Natural killer cell (primary cell): ENCODE measurements at regions not wholly inside any gene's neighbourhood (a gene's known extent, or its start where the extent isn't known, plus 50 kb on each side); places are given as distances from the start of the nearest gene placed in this dataset.

Experiments
- ATAC-seq, 3 donors: fragments of 150-1000 bp in 2 of 3; fragments of 200-7000 bp in 1 of 3; cut with Tn5 transposase; 1 replicate in 1 of 3; 2 replicates in 2 of 3; pipeline ENCODE4 v1.10.0; 2021; ENCODE audit warnings: mild to moderate bottlenecking in 2 of 3, moderate library complexity in 2 of 3
- DNase-seq, 2 donors: peaks; one replicate each; pipeline versions ENCODE4 v3.0.0 to v3.0.0-alpha.2; 2013 to 2021; ENCODE audit warnings: mixed read lengths in 1 of 2
- H3K27ac ChIP-seq: one replicate; pipeline ENCODE4 v1.5.1; 2013; ENCODE audit warnings: mild to moderate bottlenecking, low read length
- H3K27me3 ChIP-seq: one replicate; pipeline ENCODE4 v1.6.1; 2013; ENCODE audit warnings: low read length; ENCODE audit not compliant: control insufficient read depth, insufficient read depth
- H3K36me3 ChIP-seq: one replicate; pipeline ENCODE4 v1.6.1; 2013; ENCODE audit warnings: low read length; ENCODE audit not compliant: control insufficient read depth, insufficient read depth
- H3K4me1 ChIP-seq: one replicate; pipeline ENCODE4 v1.6.1; 2013; ENCODE audit warnings: low read length; ENCODE audit not compliant: control insufficient read depth, insufficient read depth
- H3K4me3 ChIP-seq: one replicate; pipeline ENCODE4 v1.5.1; 2013; ENCODE audit warnings: low read length
- H3K9me3 ChIP-seq: one replicate; pipeline ENCODE4 v1.6.1; 2013; ENCODE audit warnings: low read length; ENCODE audit not compliant: control insufficient read depth, insufficient read depth
- H3K27ac Mint-ChIP-seq, 2 donors: one replicate each; pipeline ENCODE4 v1.8.0; 2022; ENCODE audit warnings: mild to moderate bottlenecking in 2 of 2, mixed read lengths in 2 of 2, moderate library complexity in 1 of 2
- H3K27me3 Mint-ChIP-seq, 2 donors: one replicate each; pipeline ENCODE4 v1.8.0; 2022; ENCODE audit warnings: low read depth in 2 of 2, mixed read lengths in 2 of 2
- H3K36me3 Mint-ChIP-seq: one replicate; pipeline ENCODE4 v1.8.0; 2022; ENCODE audit warnings: mixed read lengths
- H3K4me1 Mint-ChIP-seq, 2 donors: one replicate each; pipeline ENCODE4 v1.8.0; 2022; ENCODE audit warnings: mixed read lengths in 2 of 2
- H3K4me3 Mint-ChIP-seq: one replicate; pipeline ENCODE4 v1.8.0; 2022; ENCODE audit warnings: mild to moderate bottlenecking, moderate library complexity, mixed read lengths
- H3K9me3 Mint-ChIP-seq, 2 donors: one replicate each; pipeline ENCODE4 v1.8.0; 2022; ENCODE audit warnings: mixed read lengths in 2 of 2
- WGBS: methylation state at CpG from one replicate; pipeline ENCODE4 v1.1.7; 2013; ENCODE audit warnings: missing lambda C conversion rate; ENCODE audit not compliant: insufficient coverage; 5-methylcytosine and 5-hydroxymethylcytosine counted together
- intact Hi-C: fragments of 100-400 bp; cut with micrococcal nuclease; formaldehyde crosslinking; loops from one replicate; pipeline ENCODE4 v1.14.2; 2022
- TF ChIP-seq, protein P1 (sequence below): fragments of 200-600 bp; IDR thresholded peaks from one replicate; pipeline ENCODE4 v1.8.0; 2022; ENCODE audit warnings: antibody characterized with exemption

DNA sequence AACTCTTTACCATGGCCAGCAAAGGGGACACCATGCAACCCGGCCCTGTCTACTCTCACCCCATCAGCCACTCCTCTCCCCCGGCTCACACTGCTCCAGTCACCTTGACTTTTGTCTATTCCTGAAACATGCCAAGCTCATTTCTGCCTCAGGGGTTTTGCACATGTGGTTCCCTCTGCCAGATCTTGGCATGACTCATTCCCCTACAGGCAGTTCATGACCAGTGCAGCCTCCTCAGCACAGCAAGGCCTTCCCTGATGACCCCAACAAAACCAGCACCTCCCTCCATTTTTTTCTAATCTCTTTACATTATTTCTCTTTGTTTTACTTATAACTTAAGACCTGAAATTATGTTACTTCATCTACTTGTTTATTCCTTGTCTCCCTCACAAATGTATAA lies 58.6 kb upstream of the GJB5 start:
- DNase-seq (no peak), ATAC-seq (no peak)
- no peaks in the 10 kb centered on the region for H3K9me3 Mint-ChIP-seq
- H3K27ac Mint-ChIP-seq: no peak overlapping the region
- Histone ChIP-seq H3K27ac (no peak overlapping the region), H3K27me3 (no peaks in the 10 kb centered on the region), H3K4me3 (no peak overlapping the region), H3K9me3 (no peaks in the 10 kb centered on the region), H3K4me1 (no peaks in the 10 kb centered on the region), H3K36me3 (no peaks in the 10 kb centered on the region)
- intact Hi-C loops: no loop called here
- H3K4me1 Mint-ChIP-seq: no peaks in the 10 kb centered on the region
- 86% methylated on average over 2 of the region's 2 CpGs for WGBS
- H3K4me3 Mint-ChIP-seq: no peak overlapping the region
- TF ChIP-seq, protein P1, sequence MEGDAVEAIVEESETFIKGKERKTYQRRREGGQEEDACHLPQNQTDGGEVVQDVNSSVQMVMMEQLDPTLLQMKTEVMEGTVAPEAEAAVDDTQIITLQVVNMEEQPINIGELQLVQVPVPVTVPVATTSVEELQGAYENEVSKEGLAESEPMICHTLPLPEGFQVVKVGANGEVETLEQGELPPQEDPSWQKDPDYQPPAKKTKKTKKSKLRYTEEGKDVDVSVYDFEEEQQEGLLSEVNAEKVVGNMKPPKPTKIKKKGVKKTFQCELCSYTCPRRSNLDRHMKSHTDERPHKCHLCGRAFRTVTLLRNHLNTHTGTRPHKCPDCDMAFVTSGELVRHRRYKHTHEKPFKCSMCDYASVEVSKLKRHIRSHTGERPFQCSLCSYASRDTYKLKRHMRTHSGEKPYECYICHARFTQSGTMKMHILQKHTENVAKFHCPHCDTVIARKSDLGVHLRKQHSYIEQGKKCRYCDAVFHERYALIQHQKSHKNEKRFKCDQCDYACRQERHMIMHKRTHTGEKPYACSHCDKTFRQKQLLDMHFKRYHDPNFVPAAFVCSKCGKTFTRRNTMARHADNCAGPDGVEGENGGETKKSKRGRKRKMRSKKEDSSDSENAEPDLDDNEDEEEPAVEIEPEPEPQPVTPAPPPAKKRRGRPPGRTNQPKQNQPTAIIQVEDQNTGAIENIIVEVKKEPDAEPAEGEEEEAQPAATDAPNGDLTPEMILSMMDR: no peak
- no peaks in the 10 kb centered on the region for H3K36me3 Mint-ChIP-seq
- peaks cover 12 to 13% of the 10 kb centered on the region in 2 donors for H3K27me3 Mint-ChIP-seq

DNA sequence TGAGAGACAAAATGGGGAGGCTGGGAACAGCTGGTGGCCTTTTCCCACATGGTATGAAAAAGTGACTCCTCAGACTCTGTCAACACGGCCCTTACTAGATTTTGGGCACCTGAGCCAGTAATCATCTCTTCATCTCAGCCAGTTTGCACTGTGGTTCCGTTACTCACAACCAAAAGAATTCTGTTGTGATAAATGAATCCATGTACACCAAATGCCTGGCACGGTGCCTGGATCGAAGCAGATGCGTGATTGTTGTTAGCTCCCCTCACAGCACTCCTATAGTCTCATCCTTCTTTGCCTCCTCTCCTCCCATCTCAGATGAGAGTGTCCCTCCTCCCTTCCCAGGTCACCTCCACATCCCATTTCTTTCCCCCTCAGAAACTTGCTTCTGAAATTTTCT lies 57.9 kb upstream of the GJB5 start:
- no peaks in the 10 kb centered on the region for H3K9me3 Mint-ChIP-seq
- Histone ChIP-seq H3K9me3 (no peaks in the 10 kb centered on the region), H3K4me3 (no peak overlapping the region), H3K27me3 (no peaks in the 10 kb centered on the region), H3K27ac (no peak overlapping the region), H3K36me3 (no peaks in the 10 kb centered on the region), H3K4me1 (no peaks in the 10 kb centered on the region)
- no peaks in the 10 kb centered on the region for H3K36me3 Mint-ChIP-seq
- 71% methylated on average over 5 of the region's 5 CpGs for WGBS
- TF ChIP-seq, protein P1: no peak
- H3K27ac Mint-ChIP-seq: no peak overlapping the region
- intact Hi-C loops: no loop called here
- H3K27me3 Mint-ChIP-seq: peaks cover 12 to 13% of the 10 kb centered on the region in 2 donors
- no peak overlapping the region for H3K4me3 Mint-ChIP-seq
- DNase-seq (no peak), ATAC-seq (no peak)
- no peaks in the 10 kb centered on the region for H3K4me1 Mint-ChIP-seq

DNA sequence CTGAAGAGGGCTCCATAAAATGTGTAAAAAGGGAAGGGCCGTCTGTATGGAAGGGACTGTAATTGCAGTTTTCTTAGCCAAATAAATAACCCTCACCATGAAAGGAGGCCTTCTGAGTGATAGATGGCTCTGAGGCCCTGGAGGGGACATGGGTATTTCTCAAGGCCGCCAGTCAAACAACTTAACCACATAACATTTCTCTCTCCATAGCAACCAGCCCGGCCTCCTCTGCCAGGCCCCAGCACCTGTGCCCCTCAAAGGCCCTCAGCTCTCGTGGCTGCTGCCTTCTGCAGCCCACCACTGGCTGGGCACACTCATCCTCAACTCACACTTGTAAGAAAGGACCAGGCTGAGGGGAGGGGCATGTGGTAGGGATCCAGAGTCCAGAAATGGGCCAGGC lies 57.0 kb upstream of the GJB5 start:
- Histone ChIP-seq H3K27ac (no peak overlapping the region), H3K27me3 (no peaks in the 10 kb centered on the region), H3K4me3 (no peak overlapping the region), H3K36me3 (no peaks in the 10 kb centered on the region), H3K4me1 (no peaks in the 10 kb centered on the region), H3K9me3 (no peaks in the 10 kb centered on the region)
- Mint-ChIP-seq H3K27me3 (peaks cover 12 to 13% of the 10 kb centered on the region in 2 donors), H3K4me1 (no peaks in the 10 kb centered on the region), H3K27ac (no peak overlapping the region), H3K4me3 (no peak overlapping the region), H3K36me3 (no peaks in the 10 kb centered on the region), H3K9me3 (no peaks in the 10 kb centered on the region)
- no peak for ATAC-seq
- intact Hi-C loops: no loop called here
- TF ChIP-seq, protein P1: no peak
- no peak for DNase-seq
- WGBS: 25% methylated on average over 3 of the region's 4 CpGs

DNA sequence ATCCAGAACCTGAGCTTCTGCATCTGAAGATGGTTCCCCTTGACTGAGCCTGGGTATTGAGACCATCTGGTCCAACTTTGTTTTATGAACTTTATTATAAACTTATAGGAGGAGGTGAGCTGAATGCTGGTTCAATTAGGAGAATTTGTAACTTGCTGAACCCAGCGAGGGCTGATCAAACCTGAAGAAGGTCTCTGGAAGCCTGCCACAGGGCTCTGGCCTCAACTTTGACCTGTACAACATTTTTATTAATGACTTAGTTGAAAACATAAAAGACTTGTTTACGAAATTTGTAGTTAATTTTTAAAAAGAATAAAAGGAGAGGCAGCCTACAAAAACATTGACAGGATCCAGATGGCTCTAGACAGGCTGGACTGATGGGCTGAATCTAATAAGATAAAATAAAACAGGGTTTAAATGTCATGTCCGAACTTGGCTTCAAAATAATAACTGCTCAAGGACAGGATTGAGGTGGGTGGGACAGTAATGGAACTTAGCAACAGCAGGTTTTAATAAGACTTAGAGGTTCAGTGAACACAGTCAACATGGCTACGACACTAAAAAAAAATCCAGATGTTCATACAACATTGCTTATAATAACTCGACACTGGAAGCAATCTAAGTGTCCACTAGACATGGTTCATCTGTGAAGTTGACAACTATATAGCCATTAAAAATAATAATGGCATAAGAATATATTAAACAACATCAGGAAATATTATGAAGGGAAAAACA lies 53.4 kb upstream of the GJB5 start:
- TF ChIP-seq, protein P1: no peak
- H3K27ac ChIP-seq: no peak overlapping the region
- H3K4me3 Mint-ChIP-seq: no peak overlapping the region
- H3K27me3 Mint-ChIP-seq: peaks cover 12 to 21% of the 10 kb centered on the region in 2 donors
- no peaks in the 10 kb centered on the region for H3K36me3 ChIP-seq
- no peaks in the 10 kb centered on the region for H3K9me3 Mint-ChIP-seq
- intact Hi-C loops: no loop called here
- ATAC-seq: no peak
- H3K27me3 ChIP-seq: no peaks in the 10 kb centered on the region
- no peaks in the 10 kb centered on the region for H3K36me3 Mint-ChIP-seq
- H3K4me3 ChIP-seq: no peak overlapping the region
- H3K4me1 Mint-ChIP-seq: no peaks in the 10 kb centered on the region
- no peaks in the 10 kb centered on the region for H3K4me1 ChIP-seq
- WGBS: 74% methylated on average over 4 of the region's 5 CpGs
- no peaks in the 10 kb centered on the region for H3K9me3 ChIP-seq
- DNase-seq: no peak
- no peak overlapping the region for H3K27ac Mint-ChIP-seq
